Skin of body (tissue), 1 donor: ENCODE measurements at regions not wholly inside any gene's neighbourhood (a gene's known extent, or its start where the extent isn't known, plus 50 kb on each side); places are given as distances from the start of the nearest gene placed in this dataset.
A peak's percentile ranks its signal among the peaks of the same experiment; 100 is the strongest.

Experiments used
- DNase-seq: peaks from one replicate; lab custom pipeline; 2025; lab: John Stamatoyannopoulos, UW

DNA sequence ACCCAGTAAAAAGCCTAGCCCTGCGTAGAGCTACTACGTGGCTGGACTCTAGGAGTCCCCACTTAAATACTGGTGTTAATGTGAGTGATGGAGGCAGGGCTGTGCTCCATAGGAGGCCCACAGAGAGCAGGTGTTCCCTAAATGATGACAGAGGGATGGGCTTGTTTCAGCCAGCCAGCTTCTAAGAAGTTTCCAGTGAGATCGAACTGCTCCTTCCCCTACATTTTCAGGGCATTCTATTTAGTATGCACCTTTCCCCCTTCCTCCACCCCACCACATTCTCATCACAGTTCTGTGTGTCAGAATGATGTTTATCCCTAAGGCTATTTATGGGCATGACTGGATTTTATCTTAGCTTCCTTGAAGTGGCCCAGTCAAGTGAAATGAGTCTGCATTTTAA, 213.0 kb downstream of the TRIB2 start:
- no peak for DNase-seq

DNA sequence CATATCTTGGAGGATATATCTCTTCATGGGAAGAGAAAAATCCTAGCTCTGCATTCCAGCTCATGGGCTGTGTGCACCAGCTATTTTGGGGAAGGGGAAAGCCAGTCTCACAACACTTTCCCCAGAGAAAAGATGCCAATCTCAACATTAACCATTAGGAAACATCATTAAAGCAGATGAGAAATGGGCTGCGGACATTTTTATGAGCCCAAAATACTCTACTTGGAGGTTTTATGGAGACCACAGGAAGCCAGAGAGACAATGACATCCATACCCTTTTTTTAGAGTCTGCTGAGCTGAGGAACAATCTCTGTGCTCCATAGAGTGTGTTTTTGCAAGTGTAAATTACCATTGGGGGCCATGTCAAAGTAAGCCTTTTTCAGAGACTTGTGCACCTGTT, 213.7 kb downstream of the TRIB2 start:
- DNase-seq, result peak; percentile 27

DNA sequence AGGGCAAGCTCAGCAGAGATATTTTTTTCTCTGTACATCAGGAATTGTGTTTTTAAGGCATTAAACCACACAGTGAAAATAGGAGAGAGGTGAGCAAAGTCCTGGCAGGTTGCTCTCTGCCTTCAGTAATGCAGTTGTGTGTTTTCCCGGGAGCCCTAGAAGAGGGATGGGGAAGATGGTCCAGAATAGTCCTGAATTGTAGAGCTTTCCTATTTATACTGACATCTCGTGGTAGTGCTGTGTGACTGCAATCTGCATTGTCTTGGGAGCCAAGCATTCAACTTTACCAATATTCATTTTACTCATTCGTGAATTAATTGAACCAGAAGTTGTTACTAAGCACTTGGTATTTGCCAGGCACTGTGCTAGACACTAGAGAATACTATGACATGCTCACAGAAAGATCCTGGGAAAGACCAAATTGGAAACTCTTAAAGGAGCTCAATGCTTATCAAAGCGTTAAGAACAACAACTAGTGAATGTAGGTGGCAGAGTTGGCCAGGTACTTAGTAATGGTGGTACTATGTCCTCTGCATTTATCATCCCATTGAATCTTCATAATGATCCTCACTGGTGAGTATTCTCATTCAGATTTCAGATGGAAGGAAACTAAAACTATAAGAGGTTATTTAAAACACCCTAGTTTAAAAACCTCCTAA, 214.6 kb downstream of the TRIB2 start:
- DNase-seq, result peak; percentile 59

DNA sequence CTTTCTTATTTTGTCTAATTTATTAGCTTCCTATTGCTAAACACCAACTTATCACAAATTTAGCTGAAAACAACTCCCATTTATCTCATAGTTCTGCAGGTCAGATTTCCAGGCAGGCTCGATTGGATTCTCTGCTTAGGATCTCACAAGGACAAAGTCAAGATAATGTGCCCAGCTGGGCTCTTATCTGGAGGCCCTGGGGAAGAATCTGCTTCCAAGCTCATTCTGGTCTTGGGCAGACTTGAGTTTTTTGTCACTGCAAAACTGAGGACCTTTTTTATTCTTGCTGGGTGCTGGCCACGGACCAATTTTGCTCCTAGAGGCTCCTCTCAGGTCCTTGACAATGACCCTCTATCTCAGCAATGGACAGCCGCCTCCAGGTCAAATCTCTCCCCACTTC, 215.5 kb downstream of the TRIB2 start:
- no peak for DNase-seq

DNA sequence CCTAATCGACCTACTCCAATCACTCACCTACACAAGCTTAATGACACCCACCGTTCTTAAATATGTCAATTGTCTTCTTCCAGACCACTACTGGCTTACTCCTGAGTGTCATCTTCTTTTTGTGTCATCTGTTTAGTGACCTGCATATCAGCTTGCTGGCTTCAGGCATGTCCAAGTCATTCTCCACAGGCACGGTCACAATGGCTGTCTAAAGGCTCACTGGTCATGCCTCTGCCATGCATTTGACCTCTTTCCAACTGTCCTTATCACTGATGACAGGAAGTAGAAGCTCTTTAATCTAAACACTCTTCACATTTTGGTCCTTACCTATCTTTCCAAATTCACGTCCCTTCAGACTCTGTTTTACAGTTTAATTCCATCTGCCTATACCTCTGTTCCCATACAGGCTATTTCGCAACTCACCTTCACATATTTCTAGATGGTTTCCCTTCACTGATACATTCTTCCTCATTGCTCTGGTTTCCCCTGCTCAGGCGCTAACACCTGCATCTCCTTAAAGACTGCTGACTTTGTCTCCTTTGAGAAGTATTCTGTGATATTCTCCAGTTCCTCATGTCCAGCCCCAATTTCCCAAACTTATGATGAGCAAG, 217.5 kb downstream of the TRIB2 start:
- DNase-seq, result no peak

DNA sequence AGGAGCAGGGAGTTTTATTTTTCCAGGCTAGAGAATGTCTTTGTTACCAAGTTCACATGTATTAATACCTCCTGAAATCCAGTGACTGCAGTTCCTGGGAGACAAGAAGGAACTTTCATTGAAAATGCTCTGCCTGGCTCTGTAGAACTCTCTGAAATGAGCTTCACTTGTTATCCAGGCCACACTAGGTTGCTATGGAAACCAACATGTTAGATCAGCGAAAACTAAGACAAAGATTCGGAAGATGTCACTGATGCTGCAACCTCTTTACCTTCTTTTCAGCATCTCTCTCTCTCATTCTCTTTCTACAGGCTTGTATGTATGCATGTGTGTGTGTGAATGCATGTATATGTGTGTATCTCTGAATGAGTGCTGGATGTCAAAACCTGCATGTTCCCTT, 218.5 kb downstream of the TRIB2 start:
- DNase-seq, result no peak

DNA sequence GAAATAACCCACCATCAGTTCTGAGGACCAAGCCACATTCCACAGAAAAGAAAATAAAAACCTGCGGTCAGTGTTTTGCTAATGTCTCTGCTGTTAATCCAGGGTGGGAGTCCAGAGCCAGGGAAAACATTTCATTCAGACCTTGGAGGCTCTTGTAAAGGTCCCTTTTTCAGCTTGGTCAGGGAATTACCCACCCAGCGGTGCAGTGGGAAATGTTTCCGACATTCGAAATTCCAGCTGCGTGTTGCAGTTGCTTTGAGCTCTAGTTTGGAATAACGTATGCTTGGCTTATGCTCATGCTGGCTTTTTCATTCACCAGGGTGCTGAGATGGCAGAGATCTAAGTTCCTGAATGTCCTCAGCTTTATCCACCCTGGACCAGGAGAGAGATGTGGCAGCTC, 219.1 kb downstream of the TRIB2 start:
- DNase-seq, result no peak

DNA sequence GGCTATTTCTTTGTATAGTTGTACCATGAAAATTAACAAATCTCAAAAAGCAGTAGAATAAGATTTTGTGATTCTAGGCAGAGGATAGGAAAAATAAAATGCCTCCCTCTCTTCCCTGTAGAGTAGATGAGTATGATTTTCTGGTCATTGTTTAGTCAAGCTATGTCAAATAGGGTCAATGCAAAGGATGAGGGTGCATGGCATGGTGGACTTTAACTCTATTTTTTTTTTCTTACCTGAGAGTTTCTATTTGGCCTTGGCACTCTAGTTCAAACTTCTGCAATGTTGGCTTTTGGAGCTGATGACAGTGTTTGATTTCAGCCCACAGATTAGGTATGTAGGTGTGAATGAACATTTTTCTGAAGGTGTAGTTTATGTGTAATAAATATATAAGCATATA, 224.5 kb downstream of the TRIB2 start:
- DNase-seq, result no peak

DNA sequence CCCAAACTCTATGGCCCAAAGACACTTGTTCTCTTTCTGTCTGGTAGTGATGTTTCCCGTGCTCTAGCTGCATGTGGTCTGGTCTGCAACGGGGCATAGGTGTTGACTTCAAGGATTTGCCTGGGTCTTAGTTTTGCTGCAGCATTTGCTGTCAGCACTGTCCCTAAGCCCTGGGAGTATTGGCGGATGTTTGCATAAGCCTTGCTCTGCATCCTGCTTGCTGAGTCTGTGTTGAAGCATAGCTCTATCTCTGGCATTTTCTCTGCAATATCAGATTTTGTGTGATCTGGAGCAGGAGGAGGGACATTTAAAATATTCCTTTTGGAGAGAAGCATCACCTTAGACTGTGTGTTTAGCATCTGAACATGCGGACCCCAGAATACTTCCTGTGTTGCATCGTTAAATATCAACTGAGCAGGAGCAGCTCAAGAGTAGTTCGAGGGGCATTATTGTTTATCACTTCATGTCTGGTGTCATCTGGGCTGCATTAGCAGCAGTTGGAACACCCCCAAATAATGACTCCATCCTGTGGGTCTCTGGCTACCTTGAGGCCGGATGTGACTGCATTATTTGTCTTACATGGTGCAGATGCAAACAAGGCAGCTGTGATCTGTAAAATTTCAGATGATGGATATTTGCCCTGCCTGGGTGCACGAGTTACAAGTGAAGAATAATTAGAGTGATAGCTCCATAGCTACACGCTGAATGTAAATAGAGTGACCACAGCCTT, 231.7 kb downstream of the TRIB2 start:
- DNase-seq, result no peak

DNA sequence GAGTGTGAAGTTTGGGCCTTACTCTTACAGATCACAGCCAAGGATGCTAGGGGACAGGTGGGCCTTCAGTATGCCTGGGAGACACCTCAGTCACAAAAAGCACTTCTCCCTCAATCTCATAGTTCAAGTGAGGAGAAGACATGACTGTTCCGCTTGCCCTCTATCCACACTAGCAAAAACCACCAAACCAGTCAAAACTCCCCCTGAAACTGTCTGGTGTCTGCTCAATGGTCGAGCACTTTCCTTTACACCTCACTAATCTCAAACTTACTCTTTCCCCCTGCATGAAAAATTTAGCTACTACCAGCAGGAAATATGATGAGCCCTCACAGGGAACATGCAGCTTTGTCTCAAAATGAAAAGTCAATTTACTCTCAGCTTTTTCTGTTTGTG, 232.2 kb downstream of the TRIB2 start:
- no peak for DNase-seq

DNA sequence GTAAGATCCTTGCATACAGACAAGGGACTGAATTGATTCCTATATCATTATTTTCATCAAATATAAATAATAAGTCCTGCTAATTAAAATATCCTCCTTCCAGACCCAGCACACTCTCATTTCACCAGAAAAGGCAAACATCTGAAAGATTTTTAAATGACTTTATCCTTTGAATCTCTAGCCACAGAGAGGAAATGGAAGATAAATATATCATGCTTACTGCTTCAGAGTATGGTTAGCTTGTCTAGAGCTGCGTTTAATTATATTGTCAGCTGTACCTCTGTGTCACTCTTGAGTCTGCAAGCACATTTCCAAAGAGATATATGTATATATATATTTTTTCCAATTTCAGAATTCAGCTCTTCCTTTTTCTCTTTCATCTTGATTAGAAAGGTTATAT, 232.7 kb downstream of the TRIB2 start:
- DNase-seq, result peak; percentile 8

DNA sequence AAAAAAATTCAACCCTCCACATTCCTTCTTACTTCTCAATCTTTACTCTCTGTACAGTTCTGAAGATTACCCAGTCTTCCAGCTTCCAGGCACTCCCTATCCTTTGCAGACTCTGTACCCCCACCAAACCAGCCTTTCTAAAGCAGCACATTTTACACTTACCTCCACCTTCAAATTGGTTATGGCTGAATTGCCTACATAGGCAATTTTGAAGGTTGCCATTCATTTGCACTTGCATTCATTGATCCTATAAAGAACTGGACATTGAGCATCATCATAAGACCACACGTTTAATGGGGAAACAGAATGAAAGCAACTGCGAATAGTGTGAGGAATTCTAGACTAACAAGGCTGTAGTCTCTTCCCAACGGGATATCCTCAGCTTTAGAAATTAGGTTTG, 233.4 kb downstream of the TRIB2 start:
- no peak for DNase-seq

DNA sequence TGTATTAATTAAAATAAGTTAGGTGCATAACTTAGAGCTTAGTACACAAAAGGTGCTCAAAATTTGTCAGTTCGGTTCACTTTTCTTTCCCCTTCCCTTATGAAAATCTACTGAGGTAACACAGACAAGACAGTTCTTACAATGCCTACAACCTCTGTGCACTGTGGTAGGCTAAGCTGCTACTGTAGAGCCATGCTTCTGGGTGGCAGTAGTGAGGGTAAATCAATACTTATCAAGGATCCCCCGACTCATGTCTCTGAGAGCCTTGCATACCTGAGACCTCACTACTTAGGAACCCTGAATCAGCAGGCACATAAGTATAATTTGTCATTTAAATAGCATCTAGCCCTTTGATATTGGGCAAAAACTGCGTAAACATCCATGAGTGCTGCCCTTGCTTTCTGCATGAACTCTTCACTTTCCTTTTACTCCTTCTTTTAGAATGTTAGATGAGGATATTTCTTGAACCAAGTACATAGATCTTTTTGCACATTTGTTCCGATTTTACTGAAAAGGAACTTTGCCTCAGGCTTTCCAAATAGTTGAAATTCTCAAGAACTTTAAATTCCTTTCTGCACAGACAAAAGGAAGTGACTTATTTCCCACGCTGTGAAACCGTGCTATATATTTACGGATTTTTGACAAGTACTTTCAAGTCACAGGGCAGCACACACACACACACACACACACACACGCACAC, 234.4 kb downstream of the TRIB2 start:
- no peak for DNase-seq

DNA sequence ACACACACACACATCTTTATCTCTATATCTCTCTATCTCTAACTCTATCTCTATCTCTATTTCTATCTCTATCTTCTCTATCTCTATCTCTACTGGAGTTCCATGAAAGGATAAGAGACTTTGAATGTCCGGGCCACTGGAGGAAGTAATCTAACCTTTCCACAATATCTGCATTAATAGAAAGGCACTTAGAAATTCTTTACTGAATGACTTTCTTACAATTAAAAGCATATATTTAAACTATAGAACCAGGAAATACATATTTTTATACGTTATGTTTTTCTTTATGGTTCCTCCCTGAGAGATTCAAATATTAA, 234.9 kb downstream of the TRIB2 start:
- DNase-seq, result no peak

DNA sequence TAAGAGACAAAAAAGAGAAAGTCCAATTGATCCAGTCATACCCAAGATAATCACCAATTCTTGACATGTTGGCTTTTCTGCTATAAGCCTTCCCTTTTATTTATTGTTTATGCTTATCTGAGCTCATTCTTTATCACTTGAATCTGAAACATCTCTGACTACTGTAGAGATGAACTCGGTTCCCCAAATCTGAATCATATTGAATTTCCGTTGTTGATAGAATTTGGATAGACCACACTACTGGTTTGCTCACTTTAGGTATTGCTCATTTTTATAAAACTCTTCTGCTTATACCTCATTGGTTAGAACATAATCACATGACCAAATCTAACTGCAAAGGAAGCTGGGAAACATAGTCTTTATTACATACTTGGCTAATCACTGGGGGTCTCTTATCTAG, 236.9 kb downstream of the TRIB2 start:
- no peak for DNase-seq

DNA sequence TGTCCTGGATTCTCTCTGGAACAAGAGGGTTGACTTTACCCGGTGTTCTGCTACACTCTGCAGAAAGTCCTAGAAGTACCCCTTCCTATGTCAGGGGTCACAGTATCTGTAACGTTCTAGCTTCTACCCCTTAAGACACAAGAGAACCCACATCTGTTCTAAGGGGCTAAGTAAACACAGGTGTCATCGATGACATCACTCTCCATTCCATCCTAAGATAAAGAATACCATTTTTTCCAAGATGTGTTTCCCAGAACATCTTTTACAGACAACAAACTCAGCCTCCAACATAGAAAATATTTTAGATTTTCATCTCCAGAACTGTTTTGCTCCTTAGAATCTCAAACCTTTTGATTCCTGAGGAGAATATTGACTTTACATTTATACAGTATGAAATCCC, 239.1 kb downstream of the TRIB2 start:
- DNase-seq, result no peak

DNA sequence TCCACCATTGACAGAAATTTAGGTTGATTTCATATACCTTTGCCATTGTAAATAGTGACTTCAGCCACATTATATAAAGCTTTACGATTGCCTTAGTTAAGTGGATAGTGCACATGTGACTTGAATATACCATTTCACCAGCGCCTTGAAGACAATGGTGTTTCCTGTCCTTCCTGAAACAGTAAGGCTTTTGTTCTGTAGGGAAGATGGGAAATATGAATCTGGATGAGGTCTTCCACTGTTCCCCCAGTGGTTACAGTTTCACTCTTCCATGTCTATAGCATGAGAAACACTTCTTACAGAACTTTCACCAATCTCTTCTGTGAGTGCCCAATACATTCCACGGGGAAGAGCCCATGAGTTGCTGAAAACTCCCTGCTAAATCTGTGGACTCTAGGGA, 240.5 kb downstream of the TRIB2 start:
- DNase-seq, result no peak

DNA sequence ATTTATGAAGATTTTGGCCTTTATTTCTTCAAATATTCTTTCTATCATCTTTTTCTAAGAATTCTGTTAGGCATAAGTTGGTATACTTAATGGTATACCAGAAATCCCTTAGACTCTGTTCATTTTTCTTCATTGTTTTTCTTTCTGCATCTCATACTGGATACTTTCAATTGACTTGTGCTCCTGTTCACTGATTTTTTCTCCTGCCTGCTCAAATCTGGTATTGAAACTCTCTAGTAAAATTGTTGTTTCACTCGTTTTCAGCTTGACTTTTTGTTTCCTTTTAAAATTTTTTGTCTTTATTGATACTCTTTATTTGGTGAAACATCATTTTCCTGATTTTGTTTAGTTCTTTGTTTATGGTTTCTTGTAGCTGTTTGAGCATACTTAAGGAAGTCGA, 243.2 kb downstream of the TRIB2 start:
- no peak for DNase-seq

DNA sequence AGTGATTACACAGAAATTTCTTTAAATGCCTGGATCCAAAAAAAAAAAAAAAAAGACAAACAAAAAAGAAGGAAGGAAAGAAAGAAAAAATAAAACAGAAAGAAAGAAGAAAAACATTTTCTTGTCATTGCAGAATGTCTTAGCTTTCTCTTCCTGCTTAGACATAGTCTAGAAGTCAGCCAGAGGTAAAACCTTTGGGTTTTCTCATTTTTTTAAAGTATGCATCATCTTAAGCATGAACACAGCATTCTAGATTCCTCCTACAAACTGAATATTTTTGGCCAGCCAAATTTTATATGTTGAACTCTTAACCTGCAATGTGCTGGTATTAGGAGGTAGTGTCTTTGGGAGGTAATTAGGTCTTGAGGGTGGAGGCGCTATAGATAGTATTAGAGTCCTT, 243.9 kb downstream of the TRIB2 start:
- DNase-seq, result no peak

DNA sequence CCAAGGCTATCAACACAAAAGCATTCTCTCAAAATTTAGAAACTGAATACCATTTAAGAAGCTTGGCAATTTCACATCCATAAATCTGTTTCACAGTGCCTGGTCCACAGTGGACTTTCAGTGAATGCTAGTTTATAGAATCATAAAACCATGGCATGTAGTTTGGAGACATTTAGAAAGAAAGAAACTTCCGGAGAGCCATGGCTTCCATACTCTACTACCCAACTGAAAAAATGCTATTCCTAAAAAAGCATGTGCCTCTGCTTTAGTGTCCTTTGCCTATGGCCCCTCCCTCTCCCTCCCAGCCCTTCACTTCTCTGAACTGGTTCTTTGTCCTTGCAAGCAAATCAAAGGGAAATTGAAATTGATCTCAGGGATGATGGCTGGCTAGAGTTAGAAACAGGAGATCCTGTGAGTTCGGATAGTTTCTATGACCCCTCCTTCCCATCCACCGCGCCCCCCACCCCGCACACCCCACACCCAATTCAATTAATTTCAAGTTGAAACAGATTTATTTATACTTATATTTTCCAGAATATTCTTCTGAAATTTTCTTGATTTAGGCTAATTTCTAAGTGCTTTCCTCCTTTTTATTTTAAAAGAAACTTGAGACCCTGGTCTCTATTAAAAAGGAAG, 248.3 kb downstream of the TRIB2 start:
- DNase-seq, result no peak

DNA sequence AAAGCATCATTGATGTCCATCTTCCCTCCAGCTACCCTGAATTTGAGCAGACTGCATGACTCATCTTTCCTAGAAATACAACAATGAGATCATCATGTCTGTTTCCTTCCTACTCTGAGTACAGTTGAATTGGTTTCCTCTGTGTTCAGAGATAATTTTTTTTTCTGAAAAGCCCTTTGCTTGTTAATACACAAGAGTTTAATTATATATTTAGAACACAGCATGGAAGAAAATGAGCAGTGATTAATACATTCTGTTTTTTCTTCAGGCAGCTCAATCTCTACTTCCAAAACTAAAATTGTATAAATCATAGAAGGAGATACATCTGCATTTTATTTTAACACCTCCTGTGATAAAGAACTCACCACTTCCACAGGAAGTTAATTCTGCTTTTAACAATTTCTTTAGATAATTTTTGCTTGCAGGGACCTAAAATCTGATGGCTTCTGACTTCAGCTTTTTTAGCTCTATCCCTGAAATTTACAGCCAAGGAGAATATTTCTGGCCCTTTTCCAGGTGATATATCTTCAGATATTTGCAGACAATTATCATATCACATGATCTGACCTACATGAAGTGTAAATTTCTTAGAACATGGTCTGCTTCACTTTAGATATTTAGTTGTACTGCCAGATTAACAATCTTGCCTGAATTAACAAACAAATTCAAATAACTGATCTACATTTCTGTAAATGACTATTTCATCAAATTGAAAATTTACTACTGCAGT, 249.0 kb downstream of the TRIB2 start:
- DNase-seq, result peak; percentile 74
